Transverse colon (tissue), 4 donors: ENCODE measurements at regions not wholly inside any gene's neighbourhood (a gene's known extent, or its start where the extent isn't known, plus 50 kb on each side); places are given as distances from the start of the nearest gene placed in this dataset.

ENCODE experiments used
- DNase-seq: peaks from one replicate; pipeline ENCODE4 v3.0.0-alpha.2; 2019
- H3K27ac ChIP-seq, 4 donors: fragments of 200-600 bp; sonication (generic); 2 replicates each; pipeline ENCODE4 v1.5.1; 2016 to 2018; ENCODE audit warnings: inconsistent platforms in 4 of 4
- H3K27me3 ChIP-seq: fragments of 200-600 bp; sonication (generic); 2 replicates; pipeline ENCODE4 v1.5.1; 2017; ENCODE audit warnings: inconsistent platforms
- H3K36me3 ChIP-seq, 4 donors: fragments of 200-600 bp; sonication (generic); 2 replicates each; pipeline ENCODE4 v1.5.1; 2017 to 2019; ENCODE audit warnings: inconsistent platforms in 4 of 4
- H3K4me1 ChIP-seq, 4 donors: fragments of 200-600 bp; sonication (generic); 2 replicates each; pipeline ENCODE4 v1.5.1; 2017 to 2020; ENCODE audit warnings: inconsistent platforms in 4 of 4
- H3K4me3 ChIP-seq, 4 donors: fragments of 200-600 bp; sonication (generic); 1 replicate in 1 of 4; 2 replicates in 3 of 4; pipeline versions ENCODE4 v1.5.1 to v1.6.1; 2017 to 2019; ENCODE audit warnings: inconsistent platforms in 4 of 4
- H3K9me3 ChIP-seq, 2 donors: fragments of 200-600 bp; sonication (generic); 2 replicates each; pipeline ENCODE4 v1.5.1; 2017 to 2019; ENCODE audit warnings: inconsistent platforms in 2 of 2
- CTCF ChIP-seq, 5 experiments: fragments of 200-600 bp in 3 of 5; fragments of 450-650 bp in 2 of 5; sonication (generic) in 3 of 5; IDR thresholded peaks; 1 replicate in 2 of 5; 2 replicates in 3 of 5; pipeline ENCODE4 v1.5.1; 2016 to 2017; ENCODE audit warnings: antibody characterized with exemption in 5 of 5, inconsistent platforms in 3 of 5, mild to moderate bottlenecking in 2 of 5, moderate library complexity in 1 of 5
- EP300 ChIP-seq: sonication (generic); formaldehyde crosslinking; IDR thresholded peaks from one replicate; pipeline ENCODE4 v1.6.1; 2017; ENCODE audit warnings: antibody characterized with exemption, low read depth
- POLR2A ChIP-seq: fragments of 450-650 bp; IDR thresholded peaks from one replicate; pipeline ENCODE4 v1.6.1; 2016; ENCODE audit warnings: antibody characterized with exemption, mild to moderate bottlenecking, moderate library complexity
- POLR2AphosphoS5 ChIP-seq, 3 donors: sonication (generic); formaldehyde crosslinking; IDR thresholded peaks; one replicate each; pipeline ENCODE4 v1.6.1; 2016; ENCODE audit warnings: antibody characterized with exemption in 3 of 3
- WGBS, 2 donors: methylation state at CpG; one replicate each; pipeline ENCODE4 v1.1.5; 2018; ENCODE audit warnings: low coverage in 1 of 2; 5-methylcytosine and 5-hydroxymethylcytosine counted together
- in situ Hi-C, 4 donors: fragments of 200-750 bp; cut with MboI; loops; one replicate each; pipeline versions ENCODE4 v1.15.0 to v1.15.1; 2017; ENCODE audit warnings: low sequenced_read_pairs in 3 of 4, low pct_ligation_motif_present in 1 of 4, low pct_unique_long_range_greater_than_20kb in 1 of 4
- intact Hi-C: fragments of 100-400 bp; cut with DNase I; formaldehyde crosslinking; loops from one replicate; pipeline ENCODE4 v1.15.1; 2023; ENCODE audit warnings: low total_unique reads

- in situ Hi-C loops: no loop called here
- 70 to 92% methylated on average over 5 of the region's 5 CpGs for WGBS, 2 donors
Measured at GRCh38 chr10:53325066-53325465, 552.5 kb upstream of the MBL2 start.

GRCh38 chr10:53315709-53316108 lies 543.1 kb upstream of the MBL2 start:
- in situ Hi-C loops (no loop called here), intact Hi-C loops (no loop called here)
- H3K36me3 ChIP-seq: no peaks in the 10 kb centered on the region
- no peak for DNase-seq
- no peak for TF ChIP-seq CTCF (IDR thresholded peaks at IDR 0.05)
- no peak for TF ChIP-seq POLR2A
- no peak for TF ChIP-seq POLR2AphosphoS5 (IDR thresholded peaks at IDR 0.05)
- no peak for TF ChIP-seq EP300
- no peaks in the 10 kb centered on the region for H3K9me3 ChIP-seq
- no peaks in the 10 kb centered on the region for H3K4me1 ChIP-seq
- H3K4me3 ChIP-seq: no peak overlapping the region
- no peak overlapping the region for H3K27ac ChIP-seq
- H3K27me3 ChIP-seq: no peaks in the 10 kb centered on the region

More at GRCh38 chr10:53325066-53325465, 552.5 kb upstream of the MBL2 start:
- no peak for DNase-seq
- H3K36me3 ChIP-seq: no peaks in the 10 kb centered on the region
- H3K27ac ChIP-seq: no peak overlapping the region
- no peak overlapping the region for H3K4me3 ChIP-seq
- TF ChIP-seq POLR2A: no peak
- no peak for TF ChIP-seq CTCF (IDR thresholded peaks at IDR 0.05)
- no peak for TF ChIP-seq EP300
- TF ChIP-seq POLR2AphosphoS5 (IDR thresholded peaks at IDR 0.05): no peak
- intact Hi-C loops: no loop called here
- H3K9me3 ChIP-seq: no peaks in the 10 kb centered on the region
- H3K27me3 ChIP-seq: no peaks in the 10 kb centered on the region
- no peaks in the 10 kb centered on the region for H3K4me1 ChIP-seq

- DNase-seq: no peak
- H3K9me3 ChIP-seq: no peaks in the 10 kb centered on the region
- TF ChIP-seq POLR2A (no peak), CTCF (IDR thresholded peaks at IDR 0.05) (no peak), POLR2AphosphoS5 (IDR thresholded peaks at IDR 0.05) (no peak), EP300 (no peak)
- no peaks in the 10 kb centered on the region for H3K4me1 ChIP-seq
- H3K27ac ChIP-seq: no peak overlapping the region
- in situ Hi-C loops (no loop called here), intact Hi-C loops (no loop called here)
- no peaks in the 10 kb centered on the region for H3K27me3 ChIP-seq
- 19 to 45% methylated on average over 1 of the region's 1 CpG for WGBS, 2 donors
- H3K4me3 ChIP-seq: no peak overlapping the region
- H3K36me3 ChIP-seq: no peaks in the 10 kb centered on the region
Measured at GRCh38 chr10:53314876-53315275, 542.3 kb upstream of the MBL2 start.

GRCh38 chr10:53298443-53298842 lies 525.9 kb upstream of the MBL2 start:
- TF ChIP-seq POLR2AphosphoS5 (IDR thresholded peaks at IDR 0.05) (no peak), EP300 (no peak), POLR2A (no peak), CTCF (IDR thresholded peaks at IDR 0.05) (no peak)
- intact Hi-C loops: no loop called here
- H3K36me3 ChIP-seq: no peaks in the 10 kb centered on the region
- no peaks in the 10 kb centered on the region for H3K9me3 ChIP-seq
- in situ Hi-C loops: no loop called here
- H3K4me3 ChIP-seq: no peak overlapping the region
- 72 to 90% methylated on average over 3 of the region's 3 CpGs for WGBS, 2 donors
- H3K27ac ChIP-seq: no peak overlapping the region
- no peak for DNase-seq
- no peaks in the 10 kb centered on the region for H3K27me3 ChIP-seq
- H3K4me1 ChIP-seq: no peaks in the 10 kb centered on the region
